A549 (cell line): ENCODE measurements at regions not wholly inside any gene's neighbourhood (a gene's known extent, or its start where the extent isn't known, plus 50 kb on each side); places are given as distances from the start of the nearest gene placed in this dataset.

Experiments used
- ATAC-seq, 2 experiments: fragments of 200-7000 bp in 1 of 2; fragments of >200 bp in 1 of 2; cut with Nextera tagmentation in 1 of 2; cut with Tn5 transposase in 1 of 2; 3 replicates each; pipeline versions ENCODE4 v1.8.0 to v1.9.1; 2018 to 2020; ENCODE audit warnings: mild to moderate bottlenecking in 1 of 2, moderate library complexity in 1 of 2
- CTCF ChIA-PET: fragments of 300-600 bp; sonication (Branson Sonifier 250); formaldehyde crosslinking; extraction: SDS; loops from one replicate; lab custom pipeline; 2021; ENCODE audit warnings: antibody characterized with exemption, inconsistent platforms; lab: Yijun Ruan, JAX
- POLR2A ChIA-PET: fragments of 350-600 bp; formaldehyde crosslinking; extraction: SDS; loops from one replicate; lab custom pipeline; 2021; ENCODE audit warnings: antibody characterized with exemption, inconsistent platforms; lab: Yijun Ruan, JAX
- DNase-seq, 2 experiments: peaks; one replicate each; pipeline versions ENCODE4 v3.0.0 to v3.0.0-alpha.2; 2011 to 2016; ENCODE audit warnings: low read depth in 1 of 2, low spot score in 1 of 2
- FAIRE-seq: peaks from 2 replicates; lab custom pipeline; 2011; peaks lifted over from hg19 to GRCh38; lab: Jason Lieb, UNC
- H3K27ac ChIP-seq, 2 experiments: fragments of >200 bp; sonication (Bioruptor Twin); formaldehyde crosslinking; 3 replicates each; pipeline ENCODE4 v1.5.1; 2016 to 2017
- H3K4me1 ChIP-seq: fragments of >200 bp; sonication (Bioruptor Twin); formaldehyde crosslinking; 3 replicates; pipeline ENCODE4 v1.6.1; 2016
- H3K4me2 ChIP-seq: fragments of >200 bp; sonication (Bioruptor Twin); formaldehyde crosslinking; 3 replicates; pipeline ENCODE4 v1.6.1; 2016
- H3K4me3 ChIP-seq: fragments of >200 bp; sonication (Bioruptor Twin); formaldehyde crosslinking; 3 replicates; pipeline ENCODE4 v1.5.1; 2016
- H3K9me3 ChIP-seq: fragments of >200 bp; sonication (Bioruptor Twin); formaldehyde crosslinking; 3 replicates; pipeline ENCODE4 v1.6.1; 2016
- ATOH8 ChIP-seq: fragments of 250-450 bp; sonication (Bioruptor Pico); IDR thresholded peaks from 2 replicates; pipeline ENCODE4 v1.5.0; 2020; ENCODE audit warnings: low read depth, mild to moderate bottlenecking, moderate library complexity
- CHD2 ChIP-seq: fragments of 150-350 bp; IDR thresholded peaks from 2 replicates; pipeline ENCODE4 v1.6.1; 2014; ENCODE audit warnings: low read length; ENCODE audit not compliant: partially characterized antibody
- EHF ChIP-seq: fragments of 250-450 bp; sonication (Bioruptor Pico); IDR thresholded peaks from 2 replicates; pipeline ENCODE4 v1.5.0; 2020; ENCODE audit warnings: mild to moderate bottlenecking
- ELK1 ChIP-seq: fragments of 150-350 bp; IDR thresholded peaks from 2 replicates; pipeline ENCODE4 v1.6.1; 2014; ENCODE audit warnings: low read depth, mild to moderate bottlenecking, low read length
- FOSL2 ChIP-seq, 2 experiments: fragments of 450-650 bp in 1 of 2; fragments of >200 bp in 1 of 2; sonication (Bioruptor Twin) in 1 of 2; formaldehyde crosslinking; IDR thresholded peaks; 2 replicates each; pipeline versions ENCODE4 v1.5.0 to v1.6.1; 2016 to 2020; ENCODE audit warnings: mild to moderate bottlenecking in 1 of 2, moderate library complexity in 1 of 2
- FOXS1 ChIP-seq: fragments of 250-450 bp; sonication (Bioruptor Pico); IDR thresholded peaks from 2 replicates; pipeline ENCODE4 v1.5.0; 2020; ENCODE audit warnings: mild to moderate bottlenecking, moderate library complexity
- HEYL ChIP-seq: fragments of 250-450 bp; sonication (Bioruptor Pico); IDR thresholded peaks from 2 replicates; pipeline ENCODE4 v1.8.0; 2021; ENCODE audit warnings: mild to moderate bottlenecking, moderate library complexity
- HOXB5 ChIP-seq: fragments of 250-450 bp; sonication (Bioruptor Pico); IDR thresholded peaks from 2 replicates; pipeline ENCODE4 v1.5.0; 2020; ENCODE audit warnings: mild to moderate bottlenecking, moderate library complexity
- JUN ChIP-seq, 2 experiments: fragments of >200 bp; sonication (Bioruptor Twin); formaldehyde crosslinking; IDR thresholded peaks; 2 replicates in 1 of 2; 3 replicates in 1 of 2; pipeline ENCODE4 v1.6.1; 2016 to 2017
- KDM5A ChIP-seq: fragments of 200-600 bp; sonication (generic); IDR thresholded peaks from 2 replicates; pipeline ENCODE4 v1.6.1; 2016; ENCODE audit warnings: antibody characterized with exemption, mild to moderate bottlenecking
- MAFK ChIP-seq: fragments of 450-650 bp; IDR thresholded peaks from 2 replicates; pipeline ENCODE4 v1.6.1; 2014; ENCODE audit not compliant: partially characterized antibody
- NFE2L2 ChIP-seq: fragments of 150-350 bp; conservative IDR thresholded peaks from 2 replicates; pipeline ENCODE4 v1.6.1; 2014; ENCODE audit warnings: low read length
- NPAS2 ChIP-seq: fragments of 250-450 bp; sonication (Bioruptor Pico); IDR thresholded peaks from 2 replicates; pipeline ENCODE4 v1.8.0; 2022; ENCODE audit warnings: mild to moderate bottlenecking, moderate library complexity, borderline replicate concordance
- POLR2A ChIP-seq: IDR thresholded peaks from 2 replicates; pipeline ENCODE4 v1.6.1; 2012; ENCODE audit warnings: mild to moderate bottlenecking, low read length
- RARB ChIP-seq: fragments of 250-450 bp; sonication (Bioruptor Pico); IDR thresholded peaks from 2 replicates; pipeline ENCODE4 v1.8.0; 2021; ENCODE audit warnings: mild to moderate bottlenecking, moderate library complexity
- RNF2 ChIP-seq: fragments of 200-600 bp; sonication (generic); IDR thresholded peaks from 2 replicates; pipeline ENCODE4 v1.6.1; 2016; ENCODE audit warnings: low read depth, mild to moderate bottlenecking, antibody characterized with exemption, moderate library complexity, borderline replicate concordance
- SREBF2 ChIP-seq: fragments of 450-650 bp; IDR thresholded peaks from 2 replicates; pipeline ENCODE4 v1.6.1; 2014; ENCODE audit warnings: mild to moderate bottlenecking, moderate library complexity
- TFCP2L1 ChIP-seq: fragments of 250-450 bp; sonication (Bioruptor Pico); IDR thresholded peaks from 2 replicates; pipeline ENCODE4 v1.5.0; 2021; ENCODE audit warnings: mild to moderate bottlenecking
- ZSCAN20 ChIP-seq: fragments of 250-450 bp; sonication (Bioruptor Pico); IDR thresholded peaks from 2 replicates; pipeline ENCODE4 v1.8.0; 2022; ENCODE audit warnings: mild to moderate bottlenecking, moderate library complexity
- WGBS: methylation state at CpG from one replicate; pipeline ENCODE4 v1.1.6; 2017; ENCODE audit errors: missing lambda C conversion rate; 5-methylcytosine and 5-hydroxymethylcytosine counted together
- TF ChIP-seq, protein P1 (sequence below): fragments of 200-600 bp; sonication (generic); IDR thresholded peaks from 2 replicates; pipeline ENCODE4 v1.6.1; 2016; ENCODE audit warnings: antibody characterized with exemption, mild to moderate bottlenecking, moderate library complexity
- TF ChIP-seq, protein P2 (sequence below): fragments of >200 bp; sonication (Bioruptor Twin); formaldehyde crosslinking; IDR thresholded peaks from 3 replicates; pipeline ENCODE4 v1.5.1; 2016

DNA sequence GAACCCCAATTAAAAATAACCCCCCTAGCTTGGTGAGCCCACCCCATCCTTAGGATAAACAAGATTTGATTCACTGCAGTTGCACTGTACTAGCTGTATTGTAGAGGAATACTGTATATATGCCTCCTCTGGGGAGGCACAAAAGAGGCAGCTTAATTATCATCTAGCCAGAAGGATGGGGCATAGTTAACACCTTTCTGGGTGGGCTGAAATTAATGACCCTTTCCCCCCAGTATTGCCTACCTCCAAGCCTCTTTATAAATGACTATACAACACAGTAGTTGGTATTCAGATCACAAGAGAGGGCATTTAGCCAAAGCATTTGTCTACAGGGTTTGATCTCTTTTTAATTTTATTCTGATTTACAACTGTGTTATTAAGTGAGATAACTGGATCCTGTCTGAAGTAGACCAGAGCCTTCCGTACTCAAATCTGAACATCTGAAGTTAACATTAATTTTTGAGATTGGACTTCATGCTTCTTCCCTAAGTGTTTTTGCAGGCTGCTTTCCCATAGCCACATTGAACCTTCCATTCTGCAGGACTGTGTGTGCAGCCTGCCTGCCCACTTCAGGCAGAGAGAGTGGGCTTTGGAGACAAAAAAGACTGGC, 807.0 kb upstream of the ARRDC4 start:
- H3K4me3 ChIP-seq: no peak overlapping the region
- H3K9me3 ChIP-seq: peaks cover 7% of the 10 kb centered on the region; the same call in 1 of the 3 replicates
- WGBS: 3% methylated on average over 1 of the region's 1 CpG
- no peak for DNase-seq
- no peak for FAIRE-seq
- no peak overlapping the region for H3K4me2 ChIP-seq
- no peak for ATAC-seq
- CTCF ChIA-PET: no interaction called here
- H3K27ac ChIP-seq: no peak overlapping the region
- H3K4me1 ChIP-seq: no peaks in the 10 kb centered on the region
- POLR2A ChIA-PET: no interaction called here
- TF ChIP-seq KDM5A (no peak), HEYL (no peak), NFE2L2 (no peak), TFCP2L1 (CRISPR knock-in tag) (no peak), RNF2 (no peak), CHD2 (no peak), POLR2A (no peak), EHF (CRISPR knock-in tag) (no peak), ZSCAN20 (CRISPR knock-in tag) (no peak), ATOH8 (CRISPR knock-in tag) (no peak), FOXS1 (no peak), SREBF2 (no peak), RARB (CRISPR knock-in tag) (no peak)
- TF ChIP-seq, protein P1, sequence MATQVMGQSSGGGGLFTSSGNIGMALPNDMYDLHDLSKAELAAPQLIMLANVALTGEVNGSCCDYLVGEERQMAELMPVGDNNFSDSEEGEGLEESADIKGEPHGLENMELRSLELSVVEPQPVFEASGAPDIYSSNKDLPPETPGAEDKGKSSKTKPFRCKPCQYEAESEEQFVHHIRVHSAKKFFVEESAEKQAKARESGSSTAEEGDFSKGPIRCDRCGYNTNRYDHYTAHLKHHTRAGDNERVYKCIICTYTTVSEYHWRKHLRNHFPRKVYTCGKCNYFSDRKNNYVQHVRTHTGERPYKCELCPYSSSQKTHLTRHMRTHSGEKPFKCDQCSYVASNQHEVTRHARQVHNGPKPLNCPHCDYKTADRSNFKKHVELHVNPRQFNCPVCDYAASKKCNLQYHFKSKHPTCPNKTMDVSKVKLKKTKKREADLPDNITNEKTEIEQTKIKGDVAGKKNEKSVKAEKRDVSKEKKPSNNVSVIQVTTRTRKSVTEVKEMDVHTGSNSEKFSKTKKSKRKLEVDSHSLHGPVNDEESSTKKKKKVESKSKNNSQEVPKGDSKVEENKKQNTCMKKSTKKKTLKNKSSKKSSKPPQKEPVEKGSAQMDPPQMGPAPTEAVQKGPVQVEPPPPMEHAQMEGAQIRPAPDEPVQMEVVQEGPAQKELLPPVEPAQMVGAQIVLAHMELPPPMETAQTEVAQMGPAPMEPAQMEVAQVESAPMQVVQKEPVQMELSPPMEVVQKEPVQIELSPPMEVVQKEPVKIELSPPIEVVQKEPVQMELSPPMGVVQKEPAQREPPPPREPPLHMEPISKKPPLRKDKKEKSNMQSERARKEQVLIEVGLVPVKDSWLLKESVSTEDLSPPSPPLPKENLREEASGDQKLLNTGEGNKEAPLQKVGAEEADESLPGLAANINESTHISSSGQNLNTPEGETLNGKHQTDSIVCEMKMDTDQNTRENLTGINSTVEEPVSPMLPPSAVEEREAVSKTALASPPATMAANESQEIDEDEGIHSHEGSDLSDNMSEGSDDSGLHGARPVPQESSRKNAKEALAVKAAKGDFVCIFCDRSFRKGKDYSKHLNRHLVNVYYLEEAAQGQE: no peak
- TF ChIP-seq, protein P2, sequence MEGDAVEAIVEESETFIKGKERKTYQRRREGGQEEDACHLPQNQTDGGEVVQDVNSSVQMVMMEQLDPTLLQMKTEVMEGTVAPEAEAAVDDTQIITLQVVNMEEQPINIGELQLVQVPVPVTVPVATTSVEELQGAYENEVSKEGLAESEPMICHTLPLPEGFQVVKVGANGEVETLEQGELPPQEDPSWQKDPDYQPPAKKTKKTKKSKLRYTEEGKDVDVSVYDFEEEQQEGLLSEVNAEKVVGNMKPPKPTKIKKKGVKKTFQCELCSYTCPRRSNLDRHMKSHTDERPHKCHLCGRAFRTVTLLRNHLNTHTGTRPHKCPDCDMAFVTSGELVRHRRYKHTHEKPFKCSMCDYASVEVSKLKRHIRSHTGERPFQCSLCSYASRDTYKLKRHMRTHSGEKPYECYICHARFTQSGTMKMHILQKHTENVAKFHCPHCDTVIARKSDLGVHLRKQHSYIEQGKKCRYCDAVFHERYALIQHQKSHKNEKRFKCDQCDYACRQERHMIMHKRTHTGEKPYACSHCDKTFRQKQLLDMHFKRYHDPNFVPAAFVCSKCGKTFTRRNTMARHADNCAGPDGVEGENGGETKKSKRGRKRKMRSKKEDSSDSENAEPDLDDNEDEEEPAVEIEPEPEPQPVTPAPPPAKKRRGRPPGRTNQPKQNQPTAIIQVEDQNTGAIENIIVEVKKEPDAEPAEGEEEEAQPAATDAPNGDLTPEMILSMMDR: no peak
- TF ChIP-seq, all 56 proteins: peak for 0

DNA sequence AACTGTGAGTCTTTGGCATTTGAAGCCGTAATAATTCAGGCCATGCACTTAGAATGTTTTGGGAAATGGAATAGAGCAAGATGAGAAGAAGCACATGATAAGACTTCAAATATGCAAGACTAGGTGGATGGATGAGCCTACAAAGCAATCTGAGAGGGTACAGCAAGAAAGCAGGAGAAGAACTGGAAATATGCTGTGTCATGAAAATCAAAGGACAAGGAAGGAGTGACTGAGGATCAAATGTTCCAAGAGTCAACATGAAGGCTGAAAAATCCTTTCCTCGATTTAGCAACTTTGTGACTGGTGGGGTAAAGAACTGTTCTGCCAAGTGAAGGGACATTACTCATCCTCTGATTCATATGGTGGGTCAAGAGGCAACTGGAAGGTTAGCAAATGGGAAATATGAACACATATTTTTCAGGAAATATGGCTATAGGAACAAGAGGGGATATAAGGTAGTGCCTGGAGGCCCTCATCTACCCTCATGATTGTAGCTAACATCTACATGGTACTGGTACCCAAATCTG, 803.7 kb upstream of the ARRDC4 start:
- H3K9me3 ChIP-seq: 0 out of 3 replicates have a peak, but pooled peaks cover 2% of the 10 kb centered on the region
- DNase-seq (no peak), ATAC-seq (no peak), FAIRE-seq (no peak)
- no peaks in the 10 kb centered on the region for H3K4me1 ChIP-seq
- no peak overlapping the region for H3K4me2 ChIP-seq
- ChIA-PET CTCF (no interaction called here), POLR2A (no interaction called here)
- TF ChIP-seq POLR2A: no peak
- TF ChIP-seq, protein P1: no peak
- no peak for TF ChIP-seq JUN (IDR thresholded peaks at IDR 0.05)
- TF ChIP-seq HOXB5 (CRISPR knock-in tag): no peak
- peak; percentile 90 for TF ChIP-seq MAFK
- TF ChIP-seq NFE2L2: peak; percentile 55; the same call in 1 of the 2 replicates
- no peak for TF ChIP-seq FOSL2 (IDR thresholded peaks at IDR 0.05)
- no peak for TF ChIP-seq FOSL2 (CRISPR knock-in tag; IDR thresholded peaks at IDR 0.05)
- no peak for TF ChIP-seq NPAS2 (CRISPR knock-in tag)
- no peak for TF ChIP-seq ELK1
- no peak overlapping the region for H3K4me3 ChIP-seq
- H3K27ac ChIP-seq: no peak overlapping the region
- WGBS: 4% methylated on average over 2 of the region's 2 CpGs
